ENCODE measurements at regions not wholly inside any gene's neighbourhood (a gene's known extent, or its start where the extent isn't known, plus 50 kb on each side); places are given as distances from the start of the nearest gene placed in this dataset.

- DNase-seq (ENCODE audit: low spot score) = no peak
Measured at GRCh38 chr4:11342401-11342800, 86.3 kb downstream of the HS3ST1 start.

- no peak for DNase-seq (ENCODE audit: low spot score)
Measured at GRCh38 chr4:11341337-11342043, 87.2 kb downstream of the HS3ST1 start.

DNA sequence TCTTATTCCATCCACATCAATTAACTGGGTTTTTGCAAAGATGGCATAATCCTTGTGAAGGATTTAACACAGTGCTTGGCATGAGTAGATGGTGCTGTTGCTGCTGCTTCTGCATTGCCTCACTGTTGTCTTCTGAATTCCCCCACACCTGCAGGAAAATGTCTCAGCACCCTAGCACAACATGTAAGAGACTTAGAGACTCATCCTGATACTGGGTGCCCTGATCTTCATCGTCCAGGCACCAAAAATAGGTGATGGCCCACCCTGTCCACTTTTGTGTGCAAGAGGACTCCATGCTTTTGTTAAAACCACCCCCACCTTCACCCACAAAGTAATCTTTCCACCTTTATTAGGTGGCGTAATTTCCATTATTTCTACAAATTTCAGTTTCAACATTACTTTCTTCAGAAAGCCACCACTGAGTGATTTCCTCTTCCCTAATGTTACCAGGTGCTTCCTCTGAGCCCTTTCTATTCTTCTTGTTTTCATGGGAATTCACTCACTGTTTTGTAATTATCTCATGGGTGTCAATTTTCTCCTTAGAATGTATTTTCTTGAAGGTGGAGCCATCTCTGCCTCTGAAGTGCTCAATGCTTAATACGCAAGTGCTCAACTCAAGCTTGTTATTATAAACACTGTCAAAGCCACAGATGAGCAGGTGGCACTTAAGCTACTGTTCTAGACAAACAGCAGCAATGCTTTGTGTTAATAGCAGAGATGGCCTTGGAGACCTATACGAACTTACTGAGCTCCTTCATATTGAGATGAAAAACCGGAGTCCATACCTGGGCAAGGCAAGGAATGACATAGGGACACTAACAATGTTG lies 89.5 kb downstream of the HS3ST1 start:
- DNase-seq (ENCODE audit: low spot score) = no peak

- DNase-seq (ENCODE audit: low spot score) = no peak
Measured at GRCh38 chr4:11337287-11337686, 91.4 kb downstream of the HS3ST1 start.

DNA sequence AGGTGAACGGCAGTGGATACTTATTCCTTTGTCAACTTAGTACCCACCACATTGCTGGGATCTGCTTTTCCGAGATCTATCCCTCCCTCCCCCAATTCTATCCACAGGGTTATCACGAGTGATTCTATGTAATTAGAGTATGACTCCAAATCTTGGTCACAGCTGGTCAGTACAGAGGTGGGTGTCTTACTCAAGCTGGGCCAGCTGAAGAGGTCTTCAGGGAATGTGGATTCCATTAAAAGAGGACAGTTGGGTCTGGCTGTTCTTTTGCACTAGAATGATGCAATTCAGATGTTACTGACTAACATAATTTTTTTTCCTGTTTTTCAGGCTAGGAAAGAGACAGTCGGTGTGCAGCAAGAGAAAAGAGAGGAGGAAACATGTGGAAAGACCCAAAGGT lies 92.3 kb downstream of the HS3ST1 start:
- no peak for DNase-seq (ENCODE audit: low spot score)

DNA sequence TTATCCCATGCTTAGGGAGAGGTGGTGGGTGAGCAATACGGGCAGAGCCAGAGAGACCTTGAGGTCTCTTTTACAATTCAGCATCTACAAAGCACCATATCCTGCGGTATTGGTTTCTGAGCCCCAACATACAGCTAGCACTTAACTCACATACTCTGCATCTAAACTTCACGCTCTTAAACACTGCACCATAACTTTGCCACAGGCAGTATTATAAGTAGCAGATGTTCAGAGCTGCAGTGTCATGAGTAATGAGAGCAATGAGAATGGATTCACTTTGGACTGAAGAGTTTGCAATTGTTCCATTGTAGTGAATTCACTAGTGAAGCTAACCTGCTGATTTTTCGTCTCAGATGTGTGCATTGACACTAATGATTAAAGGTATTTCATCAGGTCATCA lies 93.8 kb downstream of the HS3ST1 start:
- DNase-seq (ENCODE audit: low spot score) = no peak

- no peak for DNase-seq (ENCODE audit: low spot score)
Measured at GRCh38 chr4:11328401-11328800, 100.3 kb downstream of the HS3ST1 start.

DNA sequence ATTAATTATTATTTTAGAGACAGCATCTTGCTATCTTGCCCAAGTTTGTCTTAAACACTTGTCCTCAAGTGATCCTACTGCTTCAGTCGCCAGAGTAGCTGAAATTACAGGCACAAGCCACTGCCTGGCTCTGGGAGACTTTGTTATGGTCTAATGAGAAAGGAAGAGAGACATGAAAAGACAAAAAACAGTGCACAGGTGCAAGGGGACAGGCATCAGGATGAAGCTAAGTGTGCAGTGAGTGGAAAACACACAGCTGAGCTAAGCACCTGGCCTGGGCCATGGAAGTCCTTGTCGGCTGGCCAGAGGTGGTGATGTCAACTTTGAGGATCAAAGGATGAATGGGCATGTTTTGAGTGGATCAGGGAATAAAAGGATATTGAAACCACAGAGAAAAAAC lies 102.7 kb downstream of the HS3ST1 start:
- no peak for DNase-seq (ENCODE audit: low spot score)

GRCh38 chr4:11323771-11324170 lies 104.9 kb downstream of the HS3ST1 start:
- DNase-seq (ENCODE audit: low spot score) = no peak

GRCh38 chr4:11313157-11313943 lies 115.3 kb downstream of the HS3ST1 start:
- DNase-seq (ENCODE audit: low spot score) = no peak

DNA sequence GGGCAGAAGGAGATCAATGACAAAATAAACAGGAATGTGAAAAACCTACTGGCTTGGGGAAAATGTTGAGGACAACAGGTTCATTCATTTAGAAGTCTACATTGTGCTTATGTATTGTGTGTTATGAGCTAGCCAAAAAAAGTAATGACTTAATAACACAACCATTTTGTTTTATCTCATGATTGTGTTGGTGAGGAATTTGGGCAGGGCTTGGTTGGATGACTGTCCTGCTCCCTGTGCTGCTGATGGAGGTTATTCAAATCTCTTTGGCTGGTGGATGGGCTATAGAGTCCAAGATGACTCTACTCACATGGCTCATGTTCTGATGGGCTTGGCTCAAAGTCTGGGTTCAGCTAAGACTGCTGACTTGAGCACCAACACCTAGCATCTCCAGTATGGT lies 116.3 kb downstream of the HS3ST1 start:
- no peak for DNase-seq (ENCODE audit: low spot score)

DNA sequence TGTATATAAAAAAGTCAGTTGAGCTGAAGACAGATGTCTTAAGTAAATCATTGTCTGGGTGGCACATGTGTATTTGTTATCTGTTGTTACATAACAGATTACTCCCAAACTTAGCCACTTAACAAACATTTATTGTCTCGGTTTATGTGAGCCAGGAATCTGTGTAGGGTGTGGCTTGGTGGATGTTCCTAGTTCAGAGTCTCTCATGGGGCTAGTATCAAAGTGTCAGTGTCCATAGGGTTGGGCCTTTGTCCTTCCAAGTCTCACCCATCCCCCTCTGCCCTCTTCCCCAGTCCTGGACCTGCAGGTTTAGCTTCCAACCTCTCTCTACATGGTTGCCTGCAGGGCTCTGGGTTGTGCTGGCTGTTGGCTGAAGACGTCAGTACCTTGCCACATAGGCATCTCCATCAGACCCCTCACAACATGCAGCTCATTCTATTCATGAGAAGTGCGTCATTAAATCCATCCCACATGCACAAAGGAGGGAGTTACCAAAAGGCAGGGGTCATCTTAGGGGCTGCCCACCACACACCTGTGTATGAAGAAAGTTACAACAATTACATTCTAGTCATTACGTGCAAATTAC lies 127.5 kb downstream of the HS3ST1 start:
- DNase-seq (ENCODE audit: low spot score) = no peak

DNA sequence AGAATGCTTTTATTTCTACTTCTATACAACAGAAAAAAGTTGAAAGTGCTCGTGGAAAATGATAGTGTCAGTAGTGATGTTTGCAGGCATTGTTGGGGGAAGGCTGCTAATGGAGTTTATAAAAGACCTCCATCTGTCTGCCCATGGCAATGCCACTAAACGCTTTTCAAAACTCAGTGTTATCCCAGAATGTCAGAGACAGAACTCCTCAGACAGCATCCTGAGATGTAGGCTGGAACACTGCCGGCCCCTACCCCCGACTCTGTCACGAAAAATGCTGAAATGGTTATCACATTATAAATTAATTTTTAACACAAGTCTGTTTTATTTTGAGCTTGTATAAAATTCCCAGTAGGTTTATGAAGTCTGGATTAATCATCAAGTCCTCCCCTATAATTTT lies 128.9 kb downstream of the HS3ST1 start:
- DNase-seq (ENCODE audit: low spot score) = no peak

DNA sequence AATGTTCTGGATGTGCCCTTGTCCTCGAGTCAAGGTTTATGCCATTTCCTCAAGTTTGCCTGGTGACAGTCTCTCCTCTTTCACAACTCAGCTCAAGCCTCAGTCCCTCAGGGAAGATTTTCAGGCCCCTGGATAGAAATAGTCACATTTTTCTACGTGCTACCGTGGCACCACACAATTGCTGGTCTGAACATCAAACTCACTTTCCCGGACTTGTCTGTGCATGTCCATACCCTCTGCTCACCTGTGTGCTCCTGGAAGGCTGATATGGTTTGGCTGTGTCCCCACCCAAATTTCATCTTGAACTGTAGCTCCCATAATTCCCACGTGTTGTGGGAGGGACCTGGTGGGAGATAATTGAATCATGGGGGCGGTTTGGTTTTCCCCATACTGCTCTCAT lies 129.7 kb downstream of the HS3ST1 start:
- DNase-seq (ENCODE audit: low spot score) = no peak

- no peak for DNase-seq (ENCODE audit: low spot score)
Measured at GRCh38 chr4:11298451-11298850, 130.2 kb downstream of the HS3ST1 start.

DNA sequence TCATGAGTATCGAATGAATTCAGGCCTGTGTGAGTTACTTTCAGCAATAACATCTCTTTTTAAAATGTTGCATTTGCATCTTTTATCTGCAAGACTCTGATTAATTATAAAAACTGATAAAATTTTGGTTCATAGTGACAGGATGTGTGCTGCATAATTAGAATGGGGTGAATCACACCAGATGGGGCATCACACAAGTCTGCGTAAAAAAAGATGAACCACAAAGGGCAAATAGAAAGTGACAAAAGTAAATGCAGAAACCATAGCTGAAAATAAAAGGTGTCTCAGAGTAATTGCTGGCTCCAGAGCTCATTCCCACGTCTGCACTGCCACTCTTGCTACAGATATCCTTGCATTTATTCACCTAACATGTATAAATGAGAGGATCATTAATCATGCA lies 131.1 kb downstream of the HS3ST1 start:
- DNase-seq (ENCODE audit: low spot score) = no peak

GRCh38 chr4:11297201-11297600 lies 131.5 kb downstream of the HS3ST1 start:
- DNase-seq (ENCODE audit: low spot score) = peak; percentile 19

DNA sequence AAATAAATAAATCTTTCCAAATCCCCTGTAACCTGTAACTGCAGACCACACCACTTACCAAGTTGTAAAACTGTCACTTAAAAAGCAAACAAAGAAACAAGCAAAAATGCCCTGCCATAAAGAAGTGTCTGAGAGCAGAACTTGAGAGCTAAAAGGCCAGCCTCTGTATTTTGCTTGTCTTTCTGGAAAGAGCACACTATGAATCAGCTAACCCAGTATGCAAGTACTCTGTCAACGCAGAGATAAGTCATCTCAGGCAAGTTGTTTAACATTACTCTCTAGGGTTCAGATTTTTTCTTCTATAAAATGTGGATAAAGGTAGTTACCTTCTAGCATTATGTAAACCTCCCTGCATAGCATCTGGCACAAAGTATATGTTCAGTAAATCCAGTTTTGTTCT lies 134.8 kb downstream of the HS3ST1 start:
- no peak for DNase-seq (ENCODE audit: low spot score)

DNA sequence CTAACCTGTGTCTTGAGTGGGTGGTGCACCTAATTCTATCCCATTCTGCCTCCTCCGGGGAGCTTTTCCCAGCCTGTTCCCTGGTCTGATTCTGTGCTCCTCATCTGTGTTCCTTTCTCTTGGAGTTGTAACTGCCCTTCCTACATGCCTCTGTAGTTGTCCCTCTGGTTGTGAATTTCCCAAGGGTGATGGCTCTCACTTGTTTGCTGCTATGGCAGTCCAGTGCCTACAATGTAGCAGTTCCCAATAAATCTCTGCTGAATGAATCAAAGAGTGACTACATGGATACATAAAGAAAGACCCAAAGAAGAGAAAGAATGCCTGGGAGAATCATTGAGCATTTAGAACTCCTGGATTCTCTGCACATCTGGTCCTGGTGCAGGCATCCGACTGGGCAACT lies 141.6 kb downstream of the HS3ST1 start:
- no peak for DNase-seq (ENCODE audit: low spot score)

- no peak for DNase-seq (ENCODE audit: low spot score)
Measured at GRCh38 chr4:11286533-11286932, 142.2 kb downstream of the HS3ST1 start.

DNA sequence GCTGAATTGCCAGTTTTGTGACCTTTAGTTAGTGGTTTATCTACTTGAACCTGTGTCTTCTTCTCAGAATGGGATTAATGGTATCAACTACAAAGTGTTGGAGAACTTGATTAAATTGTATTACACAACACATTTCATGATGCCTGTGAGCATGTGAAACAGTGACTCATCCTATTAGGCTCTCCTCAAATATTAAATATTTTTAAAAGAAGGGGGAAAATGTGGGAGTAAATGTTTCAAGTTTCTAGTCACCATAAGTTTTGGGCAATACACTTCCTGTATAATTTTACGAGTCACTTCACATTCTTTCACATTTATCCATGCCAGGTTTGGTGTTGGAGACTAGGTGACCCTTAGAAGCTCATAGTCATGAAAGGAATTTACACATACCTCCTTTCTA lies 147.0 kb downstream of the HS3ST1 start:
- no peak for DNase-seq (ENCODE audit: low spot score)

DNA sequence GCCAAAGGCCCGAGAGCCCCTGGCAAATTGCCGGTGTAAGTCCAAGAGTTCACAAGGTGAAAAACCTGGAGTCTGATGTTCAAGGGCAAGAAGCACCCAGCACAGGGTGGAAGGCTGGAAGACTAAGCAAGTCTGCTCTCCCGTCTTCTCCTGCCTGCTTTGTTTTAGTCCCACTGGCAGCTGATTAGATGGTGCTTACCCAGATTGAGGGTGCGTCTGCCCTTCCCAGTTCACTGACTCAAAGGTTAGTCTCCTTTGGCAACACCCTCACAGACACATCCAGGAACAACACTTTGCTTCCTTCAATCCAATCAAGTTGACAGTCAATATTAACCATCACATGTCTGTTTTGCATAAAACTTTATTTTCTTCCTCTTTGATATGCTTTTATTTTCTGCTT lies 157.4 kb downstream of the HS3ST1 start:
- no peak for DNase-seq (ENCODE audit: low spot score)

All from H4 (cell line).